ENCODE measurements at regions not wholly inside any gene's neighbourhood (a gene's known extent, or its start where the extent isn't known, plus 50 kb on each side); places are given as distances from the start of the nearest gene placed in this dataset.

GRCh38 chr6:21907291-21907690 lies 313.7 kb downstream of the SOX4 start:
- H3K4me3 ChIP-seq (ENCODE audit: low read depth in 2 of 2, low read length in 2 of 2): no peak overlapping the region
- TF ChIP-seq TCF7L2 (IDR thresholded peaks at IDR 0.05; ENCODE audit: low read depth, low read length) (no peak), SIN3A (IDR thresholded peaks at IDR 0.05; ENCODE audit: borderline replicate concordance, insufficient read depth, low read depth, low read length) (no peak), POLR2AphosphoS5 (IDR thresholded peaks at IDR 0.05; ENCODE audit: low read depth, low read length) (no peak)
- TF ChIP-seq, protein P1, sequence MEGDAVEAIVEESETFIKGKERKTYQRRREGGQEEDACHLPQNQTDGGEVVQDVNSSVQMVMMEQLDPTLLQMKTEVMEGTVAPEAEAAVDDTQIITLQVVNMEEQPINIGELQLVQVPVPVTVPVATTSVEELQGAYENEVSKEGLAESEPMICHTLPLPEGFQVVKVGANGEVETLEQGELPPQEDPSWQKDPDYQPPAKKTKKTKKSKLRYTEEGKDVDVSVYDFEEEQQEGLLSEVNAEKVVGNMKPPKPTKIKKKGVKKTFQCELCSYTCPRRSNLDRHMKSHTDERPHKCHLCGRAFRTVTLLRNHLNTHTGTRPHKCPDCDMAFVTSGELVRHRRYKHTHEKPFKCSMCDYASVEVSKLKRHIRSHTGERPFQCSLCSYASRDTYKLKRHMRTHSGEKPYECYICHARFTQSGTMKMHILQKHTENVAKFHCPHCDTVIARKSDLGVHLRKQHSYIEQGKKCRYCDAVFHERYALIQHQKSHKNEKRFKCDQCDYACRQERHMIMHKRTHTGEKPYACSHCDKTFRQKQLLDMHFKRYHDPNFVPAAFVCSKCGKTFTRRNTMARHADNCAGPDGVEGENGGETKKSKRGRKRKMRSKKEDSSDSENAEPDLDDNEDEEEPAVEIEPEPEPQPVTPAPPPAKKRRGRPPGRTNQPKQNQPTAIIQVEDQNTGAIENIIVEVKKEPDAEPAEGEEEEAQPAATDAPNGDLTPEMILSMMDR (IDR thresholded peaks at IDR 0.05): no peak
- TF ChIP-seq, protein P2, sequence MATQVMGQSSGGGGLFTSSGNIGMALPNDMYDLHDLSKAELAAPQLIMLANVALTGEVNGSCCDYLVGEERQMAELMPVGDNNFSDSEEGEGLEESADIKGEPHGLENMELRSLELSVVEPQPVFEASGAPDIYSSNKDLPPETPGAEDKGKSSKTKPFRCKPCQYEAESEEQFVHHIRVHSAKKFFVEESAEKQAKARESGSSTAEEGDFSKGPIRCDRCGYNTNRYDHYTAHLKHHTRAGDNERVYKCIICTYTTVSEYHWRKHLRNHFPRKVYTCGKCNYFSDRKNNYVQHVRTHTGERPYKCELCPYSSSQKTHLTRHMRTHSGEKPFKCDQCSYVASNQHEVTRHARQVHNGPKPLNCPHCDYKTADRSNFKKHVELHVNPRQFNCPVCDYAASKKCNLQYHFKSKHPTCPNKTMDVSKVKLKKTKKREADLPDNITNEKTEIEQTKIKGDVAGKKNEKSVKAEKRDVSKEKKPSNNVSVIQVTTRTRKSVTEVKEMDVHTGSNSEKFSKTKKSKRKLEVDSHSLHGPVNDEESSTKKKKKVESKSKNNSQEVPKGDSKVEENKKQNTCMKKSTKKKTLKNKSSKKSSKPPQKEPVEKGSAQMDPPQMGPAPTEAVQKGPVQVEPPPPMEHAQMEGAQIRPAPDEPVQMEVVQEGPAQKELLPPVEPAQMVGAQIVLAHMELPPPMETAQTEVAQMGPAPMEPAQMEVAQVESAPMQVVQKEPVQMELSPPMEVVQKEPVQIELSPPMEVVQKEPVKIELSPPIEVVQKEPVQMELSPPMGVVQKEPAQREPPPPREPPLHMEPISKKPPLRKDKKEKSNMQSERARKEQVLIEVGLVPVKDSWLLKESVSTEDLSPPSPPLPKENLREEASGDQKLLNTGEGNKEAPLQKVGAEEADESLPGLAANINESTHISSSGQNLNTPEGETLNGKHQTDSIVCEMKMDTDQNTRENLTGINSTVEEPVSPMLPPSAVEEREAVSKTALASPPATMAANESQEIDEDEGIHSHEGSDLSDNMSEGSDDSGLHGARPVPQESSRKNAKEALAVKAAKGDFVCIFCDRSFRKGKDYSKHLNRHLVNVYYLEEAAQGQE (IDR thresholded peaks at IDR 0.05; ENCODE audit: insufficient read depth in 1 of 2, low read depth in 2 of 2, low read length in 1 of 2): no peak
- BruUV-seq (replicated peaks): no TSS peak
- H3K36me3 ChIP-seq (ENCODE audit: control insufficient read depth, insufficient read depth, low read length): no peaks in the 10 kb centered on the region
- ATAC-seq (no peak), DNase-seq (ENCODE audit: low read depth, low spot score) (no peak)
- H3K27me3 ChIP-seq (ENCODE audit: control insufficient read depth, insufficient read depth, low read length): no peaks in the 10 kb centered on the region
- no peak overlapping the region for H3K27ac ChIP-seq (ENCODE audit: low read length)
- ChIA-PET POLR2A (no interaction called here), CTCF (no interaction called here)
- no peaks in the 10 kb centered on the region for H3K9me3 ChIP-seq (ENCODE audit: control insufficient read depth, insufficient read depth, low read depth, low read length)
- intact Hi-C loops (cut with micrococcal nuclease; ENCODE audit: unreplicated experiment) (no loop called here), in situ Hi-C loops (cut with HindIII; ENCODE audit: low pct_unique_long_range_greater_than_20kb, low sequenced_read_pairs) (no loop called here)
- no peaks in the 10 kb centered on the region for H3K4me1 ChIP-seq (ENCODE audit: control insufficient read depth, insufficient read depth, low read length)

- Histone ChIP-seq H3K27me3 (ENCODE audit: control insufficient read depth, insufficient read depth, low read length) (no peaks in the 10 kb centered on the region), H3K4me3 (ENCODE audit: low read depth in 2 of 2, low read length in 2 of 2) (no peak overlapping the region), H3K36me3 (ENCODE audit: control insufficient read depth, insufficient read depth, low read length) (no peaks in the 10 kb centered on the region), H3K4me1 (ENCODE audit: control insufficient read depth, insufficient read depth, low read length) (no peaks in the 10 kb centered on the region), H3K9me3 (ENCODE audit: control insufficient read depth, insufficient read depth, low read depth, low read length) (no peaks in the 10 kb centered on the region), H3K27ac (ENCODE audit: low read length) (no peak overlapping the region)
- CTCF ChIA-PET: no interaction called here
- no peak for DNase-seq (ENCODE audit: low read depth, low spot score)
- BruUV-seq (replicated peaks): no TSS peak
- in situ Hi-C loops (cut with HindIII; ENCODE audit: low pct_unique_long_range_greater_than_20kb, low sequenced_read_pairs): no loop called here
- TF ChIP-seq, protein P2 (IDR thresholded peaks at IDR 0.05; ENCODE audit: insufficient read depth in 1 of 2, low read depth in 2 of 2, low read length in 1 of 2): no peak
- no peak for TF ChIP-seq POLR2AphosphoS5 (IDR thresholded peaks at IDR 0.05; ENCODE audit: low read depth, low read length)
- no peak for TF ChIP-seq SIN3A (IDR thresholded peaks at IDR 0.05; ENCODE audit: borderline replicate concordance, insufficient read depth, low read depth, low read length)
- TF ChIP-seq TCF7L2 (IDR thresholded peaks at IDR 0.05; ENCODE audit: low read depth, low read length): no peak
- TF ChIP-seq, protein P1 (IDR thresholded peaks at IDR 0.05): no peak
- POLR2A ChIA-PET: no interaction called here
- ATAC-seq: no peak
- intact Hi-C loops (cut with micrococcal nuclease; ENCODE audit: unreplicated experiment): no loop called here
Measured at GRCh38 chr6:21908161-21908848, 314.8 kb downstream of the SOX4 start.
